CD4-positive, alpha-beta memory T cell (primary cell): ENCODE measurements at regions not wholly inside any gene's neighbourhood (a gene's known extent, or its start where the extent isn't known, plus 50 kb on each side); places are given as distances from the start of the nearest gene placed in this dataset.
"Not testable (repeated sequence)": the region's sequence is repeated elsewhere in the genome, so short reads cannot be mapped to it uniquely, and the experiment has no call there.

Experiments used
- CTCF ChIA-PET: fragments of 350-600 bp; sonication (Branson Sonifier 250); formaldehyde crosslinking; loops from one replicate; lab custom pipeline; 2021; ENCODE audit warnings: inconsistent platforms; ENCODE audit not compliant: partially characterized antibody; lab: Charles Lee
- POLR2A ChIA-PET: fragments of 350-600 bp; sonication (Branson Sonifier 250); formaldehyde crosslinking; loops from one replicate; lab custom pipeline; 2021; ENCODE audit not compliant: partially characterized antibody; lab: Charles Lee
- DNase-seq, 5 donors: peaks; one replicate each; pipeline versions ENCODE4 v3.0.0 to v3.0.0-alpha.2; 2020 to 2022; ENCODE audit warnings: mixed read lengths in 1 of 5
- H3K27ac ChIP-seq: one replicate; pipeline ENCODE4 v1.7.0; 2013; ENCODE audit warnings: low read depth, low read length
- H3K27me3 ChIP-seq: 2 replicates; pipeline ENCODE4 v1.7.0; 2013; ENCODE audit warnings: mild to moderate bottlenecking, low read length, moderate library complexity; ENCODE audit not compliant: insufficient read depth
- H3K36me3 ChIP-seq: 2 replicates; pipeline ENCODE4 v1.7.0; 2013; ENCODE audit warnings: mild to moderate bottlenecking, low read length, moderate library complexity; ENCODE audit not compliant: insufficient read depth
- H3K4me1 ChIP-seq: 2 replicates; pipeline ENCODE4 v1.7.0; 2013; ENCODE audit warnings: mild to moderate bottlenecking, low read length, moderate library complexity; ENCODE audit not compliant: insufficient read depth
- H3K4me3 ChIP-seq, 2 donors: one replicate each; pipeline ENCODE4 v1.7.0; 2013; ENCODE audit warnings: low read length in 2 of 2, mild to moderate bottlenecking in 1 of 2
- H3K9me3 ChIP-seq, 2 donors: one replicate each; pipeline ENCODE4 v1.7.0; 2013; ENCODE audit warnings: low read length in 2 of 2, control low read depth in 1 of 2; ENCODE audit not compliant: control insufficient read depth in 1 of 2
- H3K27ac Mint-ChIP-seq, 7 donors: one replicate each; pipeline ENCODE4 v1.8.0; 2020 to 2021; ENCODE audit warnings: mixed read lengths in 7 of 7, mild to moderate bottlenecking in 6 of 7, inconsistent platforms in 3 of 7, moderate library complexity in 3 of 7
- H3K27me3 Mint-ChIP-seq, 2 donors: one replicate each; pipeline ENCODE4 v1.8.0; 2020 to 2021; ENCODE audit warnings: mixed read lengths in 2 of 2
- H3K36me3 Mint-ChIP-seq, 2 donors: one replicate each; pipeline ENCODE4 v1.8.0; 2020 to 2021; ENCODE audit warnings: mixed read lengths in 2 of 2, inconsistent platforms in 1 of 2, mild to moderate bottlenecking in 1 of 2
- H3K4me1 Mint-ChIP-seq, 4 donors: one replicate each; pipeline ENCODE4 v1.8.0; 2020 to 2021; ENCODE audit warnings: mixed read lengths in 4 of 4, mild to moderate bottlenecking in 1 of 4
- H3K4me3 Mint-ChIP-seq, 8 donors: one replicate each; pipeline ENCODE4 v1.8.0; 2020 to 2021; ENCODE audit warnings: mixed read lengths in 8 of 8, mild to moderate bottlenecking in 7 of 8, moderate library complexity in 6 of 8, inconsistent platforms in 3 of 8
- H3K9me3 Mint-ChIP-seq, 8 donors: one replicate each; pipeline ENCODE4 v1.8.0; 2020 to 2021; ENCODE audit warnings: mixed read lengths in 8 of 8, mild to moderate bottlenecking in 5 of 8, inconsistent platforms in 3 of 8, moderate library complexity in 1 of 8
- intact Hi-C: fragments of 100-400 bp; cut with micrococcal nuclease; formaldehyde crosslinking; loops from one replicate; pipeline ENCODE4 v1.15.1; 2023

DNA sequence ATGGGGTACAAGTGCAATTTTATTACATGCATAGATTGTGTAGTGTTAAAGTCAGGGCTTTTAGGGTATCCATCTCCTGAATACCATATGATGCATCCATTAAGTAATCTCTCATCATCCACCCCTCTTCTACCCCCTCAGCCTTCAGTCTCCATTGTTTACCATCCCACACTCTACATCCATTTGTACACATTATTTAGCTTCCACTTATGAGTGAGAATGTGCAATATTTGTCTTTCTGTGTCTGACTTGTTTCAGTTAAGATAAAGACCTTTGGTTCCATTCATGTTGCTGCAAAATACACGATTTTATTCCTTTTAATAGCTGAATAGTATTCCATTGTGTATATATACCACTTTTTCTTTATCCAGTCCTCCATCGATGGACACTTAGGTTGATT lies 222.5 kb upstream of the USP24 start:
- Histone ChIP-seq H3K27ac (no peak overlapping the region), H3K4me3 (no peak overlapping the region), H3K27me3 (no peaks in the 10 kb centered on the region), H3K4me1 (no peaks in the 10 kb centered on the region), H3K36me3 (no peaks in the 10 kb centered on the region), H3K9me3 (no peaks in the 10 kb centered on the region)
- POLR2A ChIA-PET: no interaction called here
- DNase-seq: no peak
- Mint-ChIP-seq H3K27me3 (peaks cover 0 to 7% of the 10 kb centered on the region in 2 donors), H3K36me3 (no peaks in the 10 kb centered on the region), H3K27ac (peak overlapping the region in 1 of 7 donors; percentile 83), H3K9me3 (peaks cover 0 to 13% (median 6%) of the 10 kb centered on the region in 8 donors), H3K4me1 (no peaks in the 10 kb centered on the region), H3K4me3 (no peak overlapping the region)
- intact Hi-C loops: no loop called here
- CTCF ChIA-PET: no interaction called here

DNA sequence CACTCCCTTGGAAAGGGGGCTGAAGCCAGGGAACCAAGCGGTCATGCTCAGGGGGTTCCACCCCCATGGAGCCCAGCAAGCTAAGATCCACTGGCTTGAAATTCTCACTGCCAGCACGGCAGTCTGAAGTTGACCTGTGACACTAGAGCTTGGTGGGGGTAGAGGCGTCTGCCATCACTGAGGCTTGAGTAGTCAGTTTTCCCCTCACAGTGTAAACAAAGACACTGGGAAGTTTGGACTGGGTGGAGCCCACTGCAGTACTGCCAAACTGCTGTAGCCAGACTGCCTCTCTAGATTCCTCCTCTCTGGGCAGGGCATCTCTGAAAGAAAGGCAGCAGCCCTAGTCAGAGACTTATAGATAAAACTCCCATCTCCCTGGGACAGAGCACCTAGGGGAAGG lies 215.6 kb upstream of the USP24 start:
- intact Hi-C loops, H3K27me3 ChIP-seq, H3K36me3 Mint-ChIP-seq, H3K4me3 Mint-ChIP-seq, POLR2A ChIA-PET, H3K27ac Mint-ChIP-seq, H3K4me1 ChIP-seq, H3K4me3 ChIP-seq, CTCF ChIA-PET, H3K4me1 Mint-ChIP-seq, H3K36me3 ChIP-seq, H3K9me3 Mint-ChIP-seq, H3K9me3 ChIP-seq, H3K27ac ChIP-seq, DNase-seq: not testable (repeated sequence)
- peaks cover 19 to 38% of the 10 kb centered on the region in 2 donors for H3K27me3 Mint-ChIP-seq

DNA sequence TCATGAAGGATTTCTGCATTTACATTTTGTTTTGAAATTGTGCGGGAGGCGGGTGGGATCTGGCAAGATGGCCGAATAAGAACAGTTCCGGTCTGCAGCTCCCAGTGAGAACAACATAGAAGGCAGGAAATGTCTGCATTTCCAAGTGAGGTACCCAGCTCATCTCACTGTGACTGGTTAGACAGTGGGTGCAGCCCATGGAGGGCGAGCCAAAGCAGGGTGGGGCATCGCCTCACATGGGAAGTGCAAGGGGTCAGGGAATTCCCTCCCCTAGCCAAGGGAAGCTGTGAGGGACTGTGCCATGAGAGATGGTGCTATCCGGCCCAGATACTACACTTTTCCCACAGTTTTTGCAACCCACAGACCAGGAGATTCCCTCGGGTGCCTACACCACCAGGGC lies 215.0 kb upstream of the USP24 start:
- H3K36me3 Mint-ChIP-seq, DNase-seq, H3K9me3 ChIP-seq, H3K4me3 Mint-ChIP-seq, POLR2A ChIA-PET, H3K9me3 Mint-ChIP-seq, H3K27me3 ChIP-seq, H3K27ac ChIP-seq, H3K27ac Mint-ChIP-seq, H3K4me1 ChIP-seq, intact Hi-C loops, H3K4me3 ChIP-seq, H3K4me1 Mint-ChIP-seq, H3K36me3 ChIP-seq, CTCF ChIA-PET: not testable (repeated sequence)
- peaks cover 19 to 38% of the 10 kb centered on the region in 2 donors for H3K27me3 Mint-ChIP-seq

DNA sequence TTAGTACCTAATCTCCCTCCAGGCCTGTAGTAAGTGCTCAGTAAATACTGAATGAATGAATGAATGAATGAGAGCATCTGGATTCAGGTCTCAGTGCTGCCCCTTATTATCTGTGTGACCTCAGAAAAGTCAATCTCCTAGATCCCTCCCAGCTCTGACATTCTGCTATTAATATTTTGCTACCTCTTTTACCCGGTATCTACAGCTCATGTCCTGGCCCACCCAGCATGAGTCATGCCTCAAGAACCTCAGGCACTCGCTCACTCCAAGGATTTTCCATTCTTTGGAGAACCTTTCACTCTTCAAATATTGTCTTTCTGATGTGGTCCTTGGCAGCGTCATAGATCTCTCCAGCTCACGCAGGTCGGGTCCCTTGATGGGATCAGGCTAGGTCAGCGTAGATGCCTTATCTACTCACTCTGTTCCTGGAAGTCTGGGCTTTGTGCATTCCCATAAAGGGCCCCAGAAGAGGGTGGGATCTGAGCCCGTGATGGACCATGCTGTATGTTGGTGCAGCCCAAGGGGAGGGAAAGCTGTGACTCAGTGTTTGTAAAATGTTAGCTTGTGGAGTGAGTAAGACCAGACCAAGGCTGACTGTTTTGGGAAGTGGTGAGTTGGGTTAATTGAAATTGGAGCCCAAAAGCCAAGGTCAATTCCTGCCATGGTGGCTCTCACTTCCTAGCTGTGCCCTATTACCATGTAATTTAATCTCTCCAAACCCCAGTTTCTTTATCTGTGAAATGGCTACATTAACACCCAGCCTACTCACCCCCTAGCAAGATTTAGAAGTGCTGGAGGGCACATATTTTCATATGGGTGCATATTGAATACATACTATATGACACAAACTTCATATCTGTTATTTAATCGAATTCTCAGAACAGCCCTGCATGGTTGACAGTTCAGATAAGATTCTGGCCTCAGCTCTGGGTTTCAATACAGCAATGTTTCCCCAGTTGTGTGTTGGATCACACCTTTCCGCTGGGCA lies 214.1 kb upstream of the USP24 start:
- CTCF ChIA-PET: no interaction called here
- no peak overlapping the region for H3K27ac ChIP-seq
- no peak overlapping the region for H3K27ac Mint-ChIP-seq

DNA sequence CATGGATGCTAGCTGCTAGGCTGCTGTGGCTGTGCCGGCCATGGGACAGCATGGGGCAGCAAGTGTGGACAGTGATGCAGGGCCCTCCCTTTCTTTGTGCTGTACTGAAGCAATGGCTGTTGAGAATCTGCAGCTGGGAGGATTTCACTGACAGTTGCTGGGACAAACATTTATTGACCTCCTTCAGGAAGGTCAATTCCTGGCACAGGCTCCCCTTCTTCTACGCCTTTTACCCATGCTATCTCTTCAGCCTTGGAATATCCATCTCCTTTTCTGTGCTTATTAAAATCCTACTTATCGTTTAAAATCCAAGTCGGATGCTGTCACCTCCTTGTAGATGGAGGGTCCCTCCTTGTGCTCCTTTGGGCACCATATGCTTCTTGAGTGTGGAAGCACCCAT lies 213.1 kb upstream of the USP24 start:
- CTCF ChIA-PET: no interaction called here
- POLR2A ChIA-PET: no interaction called here
- intact Hi-C loops: no loop called here
- peaks cover 22 to 34% of the 10 kb centered on the region in 2 donors for H3K27me3 Mint-ChIP-seq
- H3K9me3 Mint-ChIP-seq: peaks cover 0 to under 1% (median 0%) of the 10 kb centered on the region in 8 donors
- no peaks in the 10 kb centered on the region for H3K36me3 Mint-ChIP-seq
- Histone ChIP-seq H3K27me3 (no peaks in the 10 kb centered on the region), H3K4me3 (no peak overlapping the region), H3K27ac (no peak overlapping the region), H3K36me3 (no peaks in the 10 kb centered on the region), H3K9me3 (no peaks in the 10 kb centered on the region), H3K4me1 (no peaks in the 10 kb centered on the region)
- H3K27ac Mint-ChIP-seq: no peak overlapping the region
- no peaks in the 10 kb centered on the region for H3K4me1 Mint-ChIP-seq
- H3K4me3 Mint-ChIP-seq: no peak overlapping the region
- no peak for DNase-seq

More for the DNA sequence above, 214.1 kb upstream of the USP24 start:
- intact Hi-C loops: no loop called here
- Mint-ChIP-seq H3K27me3 (peaks cover 22 to 37% of the 10 kb centered on the region in 2 donors), H3K4me3 (no peak overlapping the region), H3K36me3 (no peaks in the 10 kb centered on the region), H3K9me3 (peaks cover 0 to 5% (median 0%) of the 10 kb centered on the region in 8 donors), H3K4me1 (no peaks in the 10 kb centered on the region)
- POLR2A ChIA-PET: no interaction called here
- H3K36me3 ChIP-seq: no peaks in the 10 kb centered on the region
- H3K9me3 ChIP-seq: no peaks in the 10 kb centered on the region
- no peak for DNase-seq
- H3K27me3 ChIP-seq: no peaks in the 10 kb centered on the region
- H3K4me1 ChIP-seq: no peaks in the 10 kb centered on the region
- H3K4me3 ChIP-seq: no peak overlapping the region

DNA sequence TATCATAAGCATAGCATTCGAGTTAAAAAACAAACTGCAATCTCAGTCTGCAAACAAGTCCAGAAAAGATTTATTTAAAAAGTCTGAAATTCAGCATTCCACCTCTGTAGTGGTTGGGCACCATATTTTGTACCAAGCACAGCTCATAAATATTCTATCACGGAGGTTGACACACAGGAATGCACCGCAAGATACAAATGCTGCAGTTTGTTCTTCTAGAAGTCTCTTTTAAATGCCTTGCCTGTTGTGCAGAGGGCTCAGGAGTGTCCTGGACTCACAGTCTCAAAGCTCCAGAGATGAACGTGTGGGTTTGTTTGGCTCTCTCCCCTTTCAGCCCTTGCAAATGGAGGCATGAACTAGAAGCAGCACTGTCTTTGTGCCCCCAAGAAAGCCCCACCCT lies 212.4 kb upstream of the USP24 start:
- Histone ChIP-seq H3K4me1 (no peaks in the 10 kb centered on the region), H3K27me3 (no peaks in the 10 kb centered on the region), H3K27ac (no peak overlapping the region), H3K9me3 (no peaks in the 10 kb centered on the region), H3K36me3 (no peaks in the 10 kb centered on the region), H3K4me3 (no peak overlapping the region)
- CTCF ChIA-PET: interaction anchor here (1.1 kb wide), 1 partner anchor 177 kb away, joined by 3 read pairs; no protein-coding TSS in a partner anchor
- no peak for DNase-seq
- Mint-ChIP-seq H3K4me3 (no peak overlapping the region), H3K4me1 (no peaks in the 10 kb centered on the region), H3K9me3 (peaks cover 0 to 3% (median 0%) of the 10 kb centered on the region in 8 donors), H3K27me3 (peaks cover 24 to 35% of the 10 kb centered on the region in 2 donors), H3K36me3 (no peaks in the 10 kb centered on the region), H3K27ac (no peak overlapping the region)
- POLR2A ChIA-PET: no interaction called here
- intact Hi-C loops: no loop called here

DNA sequence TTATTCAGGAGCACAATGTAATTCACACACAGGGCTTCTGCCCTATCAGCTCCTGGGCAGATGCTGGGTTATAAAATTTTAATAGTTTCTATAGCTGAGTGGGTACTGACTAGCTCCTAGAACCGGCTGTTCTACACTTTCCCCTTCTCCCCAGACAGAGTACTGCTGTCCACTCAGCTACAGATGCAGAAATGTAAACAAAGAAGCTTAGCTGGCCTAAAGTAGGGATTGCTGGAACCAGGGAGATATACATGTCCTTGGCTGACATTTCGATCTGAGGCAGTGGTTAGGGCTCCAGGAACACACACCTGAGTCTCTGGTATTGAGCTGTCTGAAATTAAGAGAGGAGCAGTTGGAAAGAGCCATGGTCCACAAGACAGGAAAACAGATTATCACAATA lies 211.5 kb upstream of the USP24 start:
- no peaks in the 10 kb centered on the region for H3K4me1 ChIP-seq
- no peaks in the 10 kb centered on the region for H3K9me3 ChIP-seq
- DNase-seq: no peak
- no peak overlapping the region for H3K27ac Mint-ChIP-seq
- H3K27me3 ChIP-seq: no peaks in the 10 kb centered on the region
- H3K27me3 Mint-ChIP-seq: peaks cover 25 to 33% of the 10 kb centered on the region in 2 donors
- no peaks in the 10 kb centered on the region for H3K4me1 Mint-ChIP-seq
- H3K36me3 Mint-ChIP-seq: no peaks in the 10 kb centered on the region
- intact Hi-C loops: no loop called here
- H3K9me3 Mint-ChIP-seq: peaks cover 0 to 9% (median 2%) of the 10 kb centered on the region in 8 donors
- POLR2A ChIA-PET: no interaction called here
- no peak overlapping the region for H3K27ac ChIP-seq
- no peaks in the 10 kb centered on the region for H3K36me3 ChIP-seq
- CTCF ChIA-PET: interaction anchor here (1.1 kb wide), 1 partner anchor 176 kb away, joined by 3 read pairs; no protein-coding TSS in a partner anchor
- H3K4me3 Mint-ChIP-seq: no peak overlapping the region
- no peak overlapping the region for H3K4me3 ChIP-seq
